HCT116 (cell line): ENCODE measurements at regions not wholly inside any gene's neighbourhood (a gene's known extent, or its start where the extent isn't known, plus 50 kb on each side); places are given as distances from the start of the nearest gene placed in this dataset.

Experiments used
- ATAC-seq: fragments of 200-7000 bp; cut with Tn5 transposase; 2 replicates; pipeline ENCODE4 v1.9.1; 2020; ENCODE audit warnings: mild to moderate bottlenecking, moderate library complexity
- BruUV-seq: library from RNA; stranded (reverse); fragments of 400-500 nt; replicated peaks from 2 replicates; lab custom pipeline; 2021; lab: Mats Ljungman, UMichigan
- CTCF ChIA-PET: fragments of 300-600 bp; sonication (Branson Sonifier 250); formaldehyde crosslinking; loops from one replicate; lab custom pipeline; 2021; ENCODE audit warnings: antibody characterized with exemption; lab: Charles Lee
- POLR2A ChIA-PET: fragments of 300-600, 350-600 bp; sonication (Branson Sonifier 250); formaldehyde crosslinking; loops from one replicate; lab custom pipeline; 2021; ENCODE audit warnings: antibody characterized with exemption; lab: Charles Lee
- RAD21 ChIA-PET, 2 experiments: fragments of 300-600 bp; sonication (Branson Sonifier 250); formaldehyde crosslinking; loops; one replicate each; lab custom pipeline; 2023; ENCODE audit warnings: low total read pairs in 2 of 2; ENCODE audit not compliant: uncharacterized antibody in 2 of 2, unreplicated experiment in 2 of 2, low non-redundant PET in 1 of 2; lab: Charles Lee
- DNase-seq: peaks from one replicate; pipeline ENCODE4 v3.0.0-alpha.2; 2010; ENCODE audit warnings: low read depth, low spot score
- H2AFZ ChIP-seq: fragments of 200-600 bp; shearing (Covaris generic), sonication (generic); 2 replicates; pipeline ENCODE4 v1.6.1; 2017; ENCODE audit warnings: low read depth, mixed run types, mixed read lengths, antibody characterized with exemption, low read length; ENCODE audit not compliant: poor library complexity, severe bottlenecking
- H3K27ac ChIP-seq: 2 replicates; pipeline ENCODE4 v1.5.1; 2012; ENCODE audit warnings: low read depth, low read length
- H3K27me3 ChIP-seq: fragments of 200-600 bp; sonication (generic); 2 replicates; pipeline ENCODE4 v1.6.1; 2016; ENCODE audit warnings: mixed run types, low read length, mixed read lengths; ENCODE audit not compliant: insufficient read depth
- H3K36me3 ChIP-seq, 2 experiments: fragments of 200-500 bp in 1 of 2; fragments of 200-600 bp in 1 of 2; sonication (Bioruptor generic) in 1 of 2; sonication (generic) in 1 of 2; 2 replicates each; pipeline versions ENCODE4 v1.5.1 to v1.6.1; 2014 to 2016; ENCODE audit warnings: low read length in 2 of 2, inconsistent platforms in 1 of 2, mixed read lengths in 1 of 2, mixed run types in 1 of 2; ENCODE audit not compliant: insufficient read depth in 2 of 2, control insufficient read depth in 1 of 2
- H3K4me1 ChIP-seq, 2 experiments: fragments of 200-600 bp in 1 of 2; sonication (generic) in 1 of 2; 2 replicates each; pipeline versions ENCODE4 v1.5.1 to v1.6.1; 2012 to 2017; ENCODE audit warnings: low read length in 2 of 2, inconsistent platforms in 1 of 2, mild to moderate bottlenecking in 1 of 2, mixed read lengths in 1 of 2, mixed run types in 1 of 2, moderate library complexity in 1 of 2; ENCODE audit not compliant: insufficient read depth in 2 of 2, control insufficient read depth in 1 of 2
- H3K4me2 ChIP-seq: fragments of 200-600 bp; sonication (generic); 2 replicates; pipeline ENCODE4 v1.6.1; 2017; ENCODE audit warnings: mixed run types, low read length, mixed read lengths
- H3K4me3 ChIP-seq, 2 experiments: fragments of 200-600 bp in 1 of 2; sonication (generic) in 1 of 2; replicated peaks in 1 of 2; 2 replicates each; pipeline ENCODE4 v1.5.1; 2011 to 2016; ENCODE audit warnings: low read length in 2 of 2, control low read depth in 1 of 2, low read depth in 1 of 2, mild to moderate bottlenecking in 1 of 2, mixed read lengths in 1 of 2, mixed run types in 1 of 2
- H3K79me2 ChIP-seq: fragments of 200-600 bp; sonication (generic); 2 replicates; pipeline ENCODE4 v1.6.1; 2017; ENCODE audit warnings: mild to moderate bottlenecking, mixed run types, low read length, moderate library complexity, mixed read lengths; ENCODE audit not compliant: insufficient read depth
- H3K9ac ChIP-seq: fragments of 200-600 bp; sonication (generic); 2 replicates; pipeline ENCODE4 v1.6.1; 2016; ENCODE audit warnings: low read length, mixed read lengths
- H3K9me2 ChIP-seq: fragments of 200-600 bp; sonication (generic), shearing (Covaris generic); 2 replicates; pipeline ENCODE4 v1.6.1; 2017; ENCODE audit warnings: mixed run types, mild to moderate bottlenecking, moderate library complexity; ENCODE audit not compliant: insufficient read depth
- H3K9me3 ChIP-seq, 2 experiments: fragments of 200-500 bp in 1 of 2; fragments of 200-600 bp in 1 of 2; sonication (Bioruptor generic) in 1 of 2; sonication (generic) in 1 of 2; 2 replicates each; pipeline ENCODE4 v1.6.1; 2014 to 2017; ENCODE audit warnings: low read length in 2 of 2, mixed read lengths in 2 of 2, inconsistent platforms in 1 of 2, low read depth in 1 of 2, mild to moderate bottlenecking in 1 of 2, mixed run types in 1 of 2, moderate library complexity in 1 of 2; ENCODE audit not compliant: control insufficient read depth in 1 of 2, insufficient read depth in 1 of 2
- H4K20me1 ChIP-seq: fragments of 200-600 bp; sonication (generic), shearing (Covaris generic); 2 replicates; pipeline ENCODE4 v1.6.1; 2017; ENCODE audit warnings: mixed run types, mild to moderate bottlenecking, moderate library complexity; ENCODE audit not compliant: insufficient read depth
- CBX3 ChIP-seq: IDR thresholded peaks from 2 replicates; pipeline ENCODE4 v1.6.1; 2012; ENCODE audit warnings: low read depth
- CEBPB ChIP-seq: IDR thresholded peaks from 2 replicates; pipeline ENCODE4 v1.6.1; 2012; ENCODE audit warnings: low read depth
- CTCF ChIP-seq, 3 experiments: fragments of 200-600 bp in 1 of 3; sonication (generic) in 1 of 3; IDR thresholded peaks in 2 of 3; conservative IDR thresholded peaks in 1 of 3; 2 replicates each; pipeline ENCODE4 v1.5.1; 2012 to 2017; ENCODE audit warnings: low read depth in 2 of 3, low read length in 2 of 3, antibody characterized with exemption in 1 of 3, borderline replicate concordance in 1 of 3, control low read depth in 1 of 3, mild to moderate bottlenecking in 1 of 3, mixed read lengths in 1 of 3, mixed run types in 1 of 3, moderate library complexity in 1 of 3; ENCODE audit not compliant: insufficient read depth in 1 of 3
- ELF1 ChIP-seq: IDR thresholded peaks from 2 replicates; pipeline ENCODE4 v1.6.1; 2012; ENCODE audit warnings: low read depth, borderline replicate concordance
- FOSL1 ChIP-seq: IDR thresholded peaks from 2 replicates; pipeline ENCODE4 v1.6.1; 2012; ENCODE audit warnings: low read depth
- JUND ChIP-seq: IDR thresholded peaks from 2 replicates; pipeline ENCODE4 v1.6.1; 2012
- MAX ChIP-seq: IDR thresholded peaks from 2 replicates; pipeline ENCODE4 v1.6.1; 2012
- POLR2A ChIP-seq: IDR thresholded peaks from 2 replicates; pipeline ENCODE4 v1.7.0; 2011; ENCODE audit warnings: borderline replicate concordance; ENCODE audit not compliant: insufficient read depth, insufficient read length; ENCODE audit errors: extremely low read depth
- POLR2AphosphoS5 ChIP-seq: IDR thresholded peaks from 2 replicates; pipeline ENCODE4 v1.6.1; 2011; ENCODE audit warnings: mild to moderate bottlenecking, low read depth, low read length, moderate library complexity
- RAD21 ChIP-seq: IDR thresholded peaks from 2 replicates; pipeline ENCODE4 v1.6.1; 2012; ENCODE audit warnings: low read depth, mild to moderate bottlenecking
- REST ChIP-seq: IDR thresholded peaks from 2 replicates; pipeline ENCODE4 v1.6.1; 2012; ENCODE audit warnings: low read depth
- TCF7L2 ChIP-seq: IDR thresholded peaks from 2 replicates; pipeline ENCODE4 v1.7.0; 2011; ENCODE audit warnings: borderline replicate concordance, inconsistent platforms; ENCODE audit not compliant: insufficient read depth, insufficient read length; ENCODE audit errors: extremely low read depth
- YY1 ChIP-seq: IDR thresholded peaks from 2 replicates; pipeline ENCODE4 v1.6.1; 2011; ENCODE audit warnings: low read length, low read depth, moderate library complexity, mild to moderate bottlenecking; ENCODE audit not compliant: insufficient replicate concordance; ENCODE audit errors: extremely low read depth
- ZBTB33 ChIP-seq: IDR thresholded peaks from 2 replicates; pipeline ENCODE4 v1.6.1; 2011; ENCODE audit warnings: mild to moderate bottlenecking, low read length, moderate library complexity; ENCODE audit not compliant: insufficient replicate concordance; ENCODE audit errors: extremely low read depth
- ZFX ChIP-seq: fragments of 450-650 bp; IDR thresholded peaks from 2 replicates; pipeline ENCODE4 v1.6.1; 2017
- ZNF274 ChIP-seq: fragments of 200-500 bp; sonication (Bioruptor generic); IDR thresholded peaks from 2 replicates; pipeline ENCODE4 v1.6.1; 2014; ENCODE audit warnings: mild to moderate bottlenecking, low read depth, low read length, inconsistent platforms
- intact Hi-C: fragments of 100-400 bp; cut with micrococcal nuclease; formaldehyde crosslinking; loops from 2 replicates; pipeline ENCODE4 v1.10.0; 2022

- Histone ChIP-seq H3K9ac (no peak overlapping the region), H3K27me3 (peaks cover 22% of the 10 kb centered on the region; the same call in 1 of the 2 replicates), H2AFZ (no peak overlapping the region), H3K4me3 (no peak overlapping the region), H3K4me1 (no peaks in the 10 kb centered on the region), H3K36me3 (no peaks in the 10 kb centered on the region), H3K9me3 (no peaks in the 10 kb centered on the region), H4K20me1 (no peaks in the 10 kb centered on the region), H3K79me2 (no peaks in the 10 kb centered on the region), H3K27ac (no peak overlapping the region), H3K4me2 (no peak overlapping the region), H3K9me2 (no peaks in the 10 kb centered on the region)
- ATAC-seq (no peak), DNase-seq (no peak)
- intact Hi-C loops: no loop called here
- RAD21 ChIA-PET: no interaction called here
- TF ChIP-seq TCF7L2 (no peak), ZFX (no peak), RAD21 (no peak), REST (no peak), POLR2AphosphoS5 (no peak), MAX (no peak), CEBPB (no peak), YY1 (no peak), ZBTB33 (no peak), POLR2A (no peak), ELF1 (no peak), JUND (no peak), CTCF (IDR thresholded peaks at IDR 0.05 in 2 of 3, conservative IDR thresholded peaks at IDR 0.05 in 1 of 3; ENCODE audit: borderline replicate concordance in 1 of 3, insufficient read depth in 1 of 3, low read depth in 2 of 3, low read length in 2 of 3) (no peak), FOSL1 (no peak), CBX3 (no peak), ZNF274 (no peak)
- POLR2A ChIA-PET: no interaction called here
- no TSS peak for BruUV-seq
- CTCF ChIA-PET: no interaction called here
These were observed 117.5 kb upstream of the PPP2R3A start for GRCh38 chr3:135848051-135848450.
